ENCODE measurements at regions not wholly inside any gene's neighbourhood (a gene's known extent, or its start where the extent isn't known, plus 50 kb on each side); places are given as distances from the start of the nearest gene placed in this dataset.
A peak's percentile ranks its signal among the peaks of the same experiment; 100 is the strongest.

GRCh38 chr18:28794459-28795245, 617.7 kb upstream of the CDH2 start:
- no peak for DNase-seq

GRCh38 chr18:28793901-28794300, 617.0 kb upstream of the CDH2 start:
- DNase-seq: no peak

- peak; percentile 76 for DNase-seq
Observed at GRCh38 chr18:28792404-28793086, 615.6 kb upstream of the CDH2 start.

- no peak for DNase-seq
Observed at GRCh38 chr18:28791101-28791500, 614.2 kb upstream of the CDH2 start.

- DNase-seq: no peak
Observed at GRCh38 chr18:28789502-28789901, 612.6 kb upstream of the CDH2 start.

GRCh38 chr18:28786926-28787325, 610.0 kb upstream of the CDH2 start:
- no peak for DNase-seq

GRCh38 chr18:28781616-28782362, 604.9 kb upstream of the CDH2 start:
- DNase-seq: no peak

- DNase-seq: no peak
Observed at GRCh38 chr18:28778706-28779105, 601.8 kb upstream of the CDH2 start.

- peak; percentile 30 for DNase-seq
Observed at GRCh38 chr18:28777756-28778155, 600.8 kb upstream of the CDH2 start.

GRCh38 chr18:28771849-28772248, 594.9 kb upstream of the CDH2 start:
- DNase-seq: no peak

GRCh38 chr18:28768791-28769768, 592.1 kb upstream of the CDH2 start:
- DNase-seq: no peak

GRCh38 chr18:28767727-28768211, 590.8 kb upstream of the CDH2 start:
- no peak for DNase-seq

- DNase-seq: no peak
Observed at GRCh38 chr18:28767201-28767600, 590.3 kb upstream of the CDH2 start.

- DNase-seq: no peak
Observed at GRCh38 chr18:28766721-28767120, 589.8 kb upstream of the CDH2 start.

GRCh38 chr18:28766027-28766426, 589.1 kb upstream of the CDH2 start:
- DNase-seq: no peak

GRCh38 chr18:28760299-28760698, 583.4 kb upstream of the CDH2 start:
- no peak for DNase-seq

- no peak for DNase-seq
Observed at GRCh38 chr18:28757466-28758008, 580.6 kb upstream of the CDH2 start.

- DNase-seq: no peak
Observed at GRCh38 chr18:28743115-28743514, 566.2 kb upstream of the CDH2 start.

GRCh38 chr18:28740575-28740974, 563.6 kb upstream of the CDH2 start:
- DNase-seq: no peak

- DNase-seq: no peak
Observed at GRCh38 chr18:28736951-28737350, 560.0 kb upstream of the CDH2 start.

GRCh38 chr18:28736223-28736622, 559.3 kb upstream of the CDH2 start:
- DNase-seq: no peak

GRCh38 chr18:28735731-28736130, 558.8 kb upstream of the CDH2 start:
- DNase-seq: peak; percentile 78
